Neural cell (in vitro differentiated cells): ENCODE measurements at regions not wholly inside any gene's neighbourhood (a gene's known extent, or its start where the extent isn't known, plus 50 kb on each side); places are given as distances from the start of the nearest gene placed in this dataset.

Experiments used
- CTCF ChIP-seq: fragments of 450-650 bp; IDR thresholded peaks from 2 replicates; pipeline ENCODE4 v1.5.1; 2014; ENCODE audit warnings: antibody characterized with exemption, mild to moderate bottlenecking, moderate library complexity; ENCODE audit not compliant: poor library complexity, severe bottlenecking
- POLR2AphosphoS5 ChIP-seq: IDR thresholded peaks from 2 replicates; pipeline ENCODE4 v1.6.1; 2012
- SMC3 ChIP-seq: fragments of 450-650 bp; conservative IDR thresholded peaks from 2 replicates; pipeline ENCODE4 v1.6.1; 2014; ENCODE audit warnings: antibody characterized with exemption, mild to moderate bottlenecking, moderate library complexity; ENCODE audit not compliant: poor library complexity

DNA sequence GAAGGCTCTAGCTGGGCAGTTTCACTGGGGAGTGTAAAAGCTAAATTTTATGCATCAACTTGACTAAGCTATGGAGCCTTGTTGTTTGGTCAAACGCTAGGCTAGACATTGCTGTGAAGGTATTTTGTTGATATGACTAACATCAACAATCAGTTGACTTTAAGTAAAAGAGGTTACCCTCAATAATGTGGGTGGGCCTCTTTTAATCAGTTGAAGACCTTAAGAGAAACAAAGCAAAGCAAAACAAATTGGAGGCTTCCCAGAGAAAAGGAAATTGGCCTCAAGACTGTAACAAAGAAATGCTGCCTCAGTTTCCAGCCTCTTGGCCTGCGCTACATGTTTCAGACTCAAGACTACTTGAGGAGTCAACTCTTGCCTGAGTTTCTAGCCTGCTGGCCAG is 50.0 kb upstream of the TSC22D1 start:
- TF ChIP-seq CTCF (no peak), POLR2AphosphoS5 (no peak), SMC3 (no peak)
